GM03348 (cell line): ENCODE measurements at regions not wholly inside any gene's neighbourhood (a gene's known extent, or its start where the extent isn't known, plus 50 kb on each side); places are given as distances from the start of the nearest gene placed in this dataset.

ENCODE experiments used
- DNase-seq: peaks from one replicate; pipeline ENCODE4 v3.0.0; 2012; ENCODE audit warnings: low spot score

DNA sequence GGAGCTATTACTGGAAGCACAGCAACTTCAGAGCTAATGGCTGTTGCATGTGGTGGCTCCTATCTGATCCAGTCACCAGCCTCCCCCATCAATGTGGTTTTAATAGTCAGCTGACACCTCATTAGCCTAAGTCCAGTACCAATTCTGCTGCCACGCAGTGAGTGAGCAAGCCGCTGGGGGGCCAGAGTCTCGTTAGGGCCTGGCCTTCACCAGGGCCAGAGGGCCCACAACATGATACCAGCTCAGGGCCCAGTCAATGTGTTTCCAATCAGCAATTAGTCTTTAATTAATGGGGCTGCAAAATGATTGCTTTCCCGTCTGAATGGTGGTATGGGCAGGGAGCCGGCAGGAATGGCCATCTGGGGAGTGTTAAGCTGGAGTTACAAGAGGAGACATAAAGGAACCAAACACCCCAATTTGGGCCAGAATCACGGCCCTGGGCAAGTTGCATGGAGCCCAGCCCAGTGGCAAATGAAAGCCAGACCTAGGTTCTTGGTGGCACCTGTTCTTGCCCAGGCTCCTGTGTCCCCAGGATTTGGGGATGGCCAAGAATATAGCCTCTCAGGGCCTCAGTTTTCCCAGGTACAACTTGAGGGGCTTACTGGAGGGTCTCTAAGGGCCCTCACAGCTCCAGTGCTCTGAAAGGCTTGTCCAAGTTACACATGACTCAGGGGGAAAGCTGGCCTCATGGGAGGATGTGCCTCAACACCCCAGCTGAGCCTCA, 119.2 kb downstream of the EFNB1 start:
- no peak for DNase-seq

DNA sequence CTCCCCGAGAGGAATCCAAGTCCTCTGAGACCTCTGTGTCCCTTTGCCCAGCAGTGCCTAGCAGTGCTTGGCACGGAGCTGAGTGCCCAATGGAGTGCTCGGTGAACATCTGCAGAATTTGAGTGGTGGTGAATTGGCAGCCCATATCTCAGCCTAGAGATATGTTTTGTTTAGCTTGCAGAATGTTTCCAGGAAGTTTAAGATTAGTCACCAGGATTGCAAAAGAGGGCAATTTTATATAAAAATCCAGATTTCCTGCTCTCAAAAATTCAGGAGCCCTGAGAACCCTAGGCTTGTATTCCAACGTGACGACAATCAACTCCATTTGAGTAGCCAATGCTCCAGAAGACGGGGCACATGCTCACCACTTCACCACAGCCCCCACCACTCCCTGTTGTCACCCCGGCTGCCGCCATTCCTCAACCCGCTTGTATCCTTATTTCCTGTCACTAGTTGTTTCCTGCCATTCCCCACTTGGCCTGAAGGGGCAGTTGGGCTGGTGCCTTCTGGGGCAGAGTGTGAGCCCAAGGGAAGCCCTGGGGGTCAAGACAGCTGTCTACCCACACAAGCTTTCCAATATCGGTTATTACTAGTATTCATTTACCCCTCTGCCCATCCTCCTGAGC, 116.9 kb downstream of the EFNB1 start:
- no peak for DNase-seq

GRCh38 chrX:68945081-68945602, 116.3 kb downstream of the EFNB1 start:
- no peak for DNase-seq

DNA sequence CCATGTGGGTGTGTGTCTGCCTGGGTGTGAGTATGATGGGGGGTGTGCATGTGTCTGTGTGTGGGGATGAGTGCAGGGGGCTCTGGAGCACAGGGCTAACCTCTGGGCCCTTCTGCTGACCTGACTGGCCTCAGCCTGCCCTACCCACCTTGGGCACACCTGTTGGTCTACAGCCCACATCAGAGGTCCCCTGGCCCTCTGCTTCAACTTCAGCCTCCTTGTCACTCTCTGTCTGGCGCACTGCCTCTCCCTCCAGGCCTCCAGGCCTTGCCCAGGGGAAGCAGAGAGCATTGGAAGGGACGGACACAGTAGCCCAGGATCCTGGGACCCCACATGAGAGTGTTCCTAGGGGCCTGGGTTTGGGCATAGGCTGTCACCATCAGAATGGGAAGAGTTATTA, 115.4 kb downstream of the EFNB1 start:
- no peak for DNase-seq

DNA sequence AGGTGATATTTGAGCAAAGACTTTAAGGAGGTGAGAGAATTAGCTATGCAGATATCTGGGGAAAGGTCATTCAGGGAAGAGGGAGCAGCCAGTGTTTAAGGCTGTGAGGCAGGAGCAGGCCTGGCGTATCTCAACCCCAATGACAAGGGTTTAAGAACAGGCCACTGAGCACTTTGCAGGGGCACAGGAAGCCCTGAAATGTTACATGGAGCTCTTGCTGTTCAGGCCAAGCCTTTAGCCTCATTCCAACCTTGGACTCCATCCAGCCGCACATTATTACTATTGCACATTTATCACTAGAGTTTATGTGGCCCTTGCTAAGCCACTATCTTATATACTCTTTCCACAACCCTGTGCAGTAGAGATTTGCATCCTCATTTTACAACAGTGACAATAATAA, 114.0 kb downstream of the EFNB1 start:
- DNase-seq, result no peak

- DNase-seq, result no peak
Measured at GRCh38 chrX:68942104-68942503, 113.3 kb downstream of the EFNB1 start.

GRCh38 chrX:68941385-68941952, 112.6 kb downstream of the EFNB1 start:
- no peak for DNase-seq

DNA sequence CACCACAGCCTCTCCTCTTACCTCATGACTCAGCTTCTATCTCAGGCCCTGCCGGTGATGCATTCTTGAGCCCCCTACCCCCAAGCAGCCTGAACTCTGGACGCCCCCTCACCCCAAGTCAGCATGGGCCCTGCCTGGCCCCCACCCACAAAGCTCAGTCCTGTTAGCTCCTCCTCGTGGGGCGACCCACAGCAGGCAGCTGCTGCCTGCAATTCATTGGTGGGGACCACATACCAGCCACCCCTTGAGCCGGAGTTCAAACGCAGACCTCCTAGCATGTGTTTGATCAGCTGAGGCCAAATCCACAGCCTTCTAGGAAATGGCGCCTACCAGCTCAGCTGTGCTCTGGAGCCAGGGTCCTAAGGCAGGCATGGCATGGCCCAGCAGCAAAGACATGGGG, 111.8 kb downstream of the EFNB1 start:
- DNase-seq, result no peak

DNA sequence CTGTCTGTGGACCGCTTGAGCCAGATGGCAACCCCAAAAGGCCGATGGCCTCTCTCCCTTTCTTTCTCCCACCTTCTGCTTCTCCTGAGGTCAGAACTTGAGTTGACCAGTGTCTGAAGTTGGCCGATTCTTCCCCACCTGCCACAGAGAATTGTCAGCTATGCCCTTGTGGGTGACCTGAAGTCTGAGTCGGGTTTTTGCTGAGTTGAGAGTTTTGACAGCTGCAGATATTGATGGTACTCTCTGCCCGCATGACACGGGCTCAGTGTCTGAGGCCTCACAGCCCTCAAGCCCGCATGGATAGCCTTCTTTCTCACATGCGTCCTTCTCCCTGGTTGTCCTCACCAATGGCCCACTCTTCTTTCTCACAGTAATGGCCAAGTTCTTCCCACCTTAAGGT, 111.0 kb downstream of the EFNB1 start:
- DNase-seq, result no peak

DNA sequence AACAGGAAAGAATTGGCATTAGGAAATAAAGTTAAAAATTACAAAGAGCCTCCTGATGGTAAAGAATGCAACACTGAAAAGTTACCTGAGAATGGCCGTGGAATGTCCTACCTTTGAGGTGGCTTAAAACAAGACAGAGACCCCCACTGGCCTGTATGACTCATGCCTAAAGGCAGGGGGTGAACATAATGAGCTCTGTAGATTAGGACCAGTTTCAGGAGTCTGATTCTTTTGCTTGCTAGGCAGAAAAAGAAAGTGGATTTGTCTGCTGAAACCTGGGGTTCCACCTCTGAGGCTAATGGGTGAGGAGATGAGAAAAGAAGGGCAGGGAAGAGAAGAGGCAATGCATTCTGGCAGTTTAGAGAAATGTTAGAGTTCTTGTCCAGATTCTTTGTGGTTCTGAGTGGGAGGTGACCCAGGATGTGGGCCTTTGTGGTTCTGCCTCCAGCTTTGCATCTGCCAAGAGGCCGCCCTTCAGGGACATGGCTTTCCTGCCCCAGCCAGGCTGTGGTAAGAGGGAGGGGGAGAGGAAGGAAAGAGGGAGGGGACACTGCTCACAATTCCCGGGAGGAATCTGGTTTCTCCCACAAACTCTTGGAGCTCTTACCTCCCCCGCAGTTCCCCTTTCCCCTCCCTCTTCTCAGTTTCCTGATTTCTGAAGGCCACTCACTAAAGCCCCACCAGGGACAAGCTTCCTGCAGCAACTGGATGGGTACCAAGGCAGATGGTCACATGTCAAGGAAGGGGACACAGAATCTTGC, 109.6 kb downstream of the EFNB1 start:
- peak; percentile 58 for DNase-seq

- no peak for DNase-seq
Measured at GRCh38 chrX:68937581-68937980, 108.8 kb downstream of the EFNB1 start.

- DNase-seq, result peak; percentile 78
Measured at GRCh38 chrX:68936608-68937007, 107.8 kb downstream of the EFNB1 start.

DNA sequence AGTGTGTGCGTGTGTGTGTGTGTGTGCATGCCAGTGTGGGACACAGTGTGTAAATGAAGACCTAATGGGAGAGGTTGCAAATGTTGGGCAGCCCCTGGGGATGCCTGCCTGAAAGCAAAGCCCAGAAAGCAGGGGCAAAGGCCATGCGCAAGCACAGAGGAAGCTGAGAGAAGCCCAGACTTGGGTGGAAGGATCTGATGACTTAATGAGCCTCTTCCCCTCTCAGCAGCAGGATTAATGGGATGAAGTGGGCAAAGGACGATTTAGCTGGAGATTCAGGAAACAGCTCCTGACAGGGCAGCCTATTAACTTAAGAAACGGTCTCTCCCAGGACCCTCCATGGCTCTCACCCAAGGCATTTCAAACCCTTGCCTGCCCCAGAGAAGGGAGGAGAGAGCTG, 107.3 kb downstream of the EFNB1 start:
- no peak for DNase-seq

DNA sequence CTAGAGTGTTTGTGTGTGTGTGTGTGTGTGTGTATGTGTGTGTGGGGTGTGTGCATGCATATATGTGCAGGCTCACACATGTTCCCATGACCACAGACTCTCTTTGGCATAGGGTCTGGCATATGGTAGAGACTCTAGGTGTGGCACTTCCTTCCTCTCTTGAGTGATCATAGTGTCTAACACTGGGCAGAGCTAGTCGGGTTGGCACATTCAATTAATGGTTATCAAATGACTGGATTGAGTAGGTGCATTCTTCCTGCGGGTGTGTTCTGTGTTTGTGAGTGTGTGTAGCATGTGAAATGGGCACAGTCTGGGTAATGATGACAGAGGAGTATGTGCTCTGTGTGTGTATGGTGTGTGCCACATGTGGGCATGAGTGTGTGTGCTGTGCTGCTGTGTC, 106.5 kb downstream of the EFNB1 start:
- DNase-seq, result no peak

DNA sequence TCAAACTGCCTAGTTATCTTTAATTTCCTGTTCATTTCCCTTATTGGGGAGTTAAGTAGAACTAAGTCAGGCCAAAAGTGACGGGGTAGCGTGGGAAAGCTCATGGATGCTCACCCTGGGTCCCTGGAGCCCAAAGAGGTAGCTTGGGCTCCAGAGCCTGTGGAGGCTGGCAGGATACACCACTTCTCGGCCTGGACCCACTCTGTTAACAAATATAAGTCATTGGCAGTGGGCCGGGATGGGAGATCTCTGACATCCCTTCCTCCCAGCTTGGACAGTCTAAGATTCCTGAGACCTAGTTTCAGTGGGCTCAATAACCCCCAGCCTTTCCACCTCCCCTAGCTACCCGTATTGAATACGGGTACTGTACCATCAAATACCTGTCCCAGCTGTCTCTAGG, 106.1 kb downstream of the EFNB1 start:
- DNase-seq, result no peak

DNA sequence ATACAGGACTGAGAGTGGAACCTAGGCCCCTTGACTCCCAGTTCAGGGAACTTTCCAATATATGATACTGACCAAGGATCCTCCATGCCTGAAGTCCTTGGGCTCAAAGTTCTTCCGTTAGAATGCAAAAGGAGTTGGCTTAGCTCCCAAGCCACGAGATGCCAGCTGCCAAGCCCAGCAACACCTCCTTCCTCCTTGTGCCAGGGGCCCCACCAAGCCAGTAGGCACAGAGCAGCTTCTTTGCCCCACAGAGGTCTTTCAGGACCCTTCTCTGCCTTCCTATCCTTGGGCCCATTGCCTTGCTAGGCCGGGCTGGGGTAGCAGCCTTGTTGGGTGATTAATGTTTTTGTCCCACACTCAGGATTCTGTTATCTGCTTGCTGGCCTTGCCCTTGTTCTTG, 105.6 kb downstream of the EFNB1 start:
- no peak for DNase-seq

- DNase-seq, result peak; percentile 13
Measured at GRCh38 chrX:68932611-68933010, 103.8 kb downstream of the EFNB1 start.

GRCh38 chrX:68931345-68931744, 102.5 kb downstream of the EFNB1 start:
- DNase-seq, result no peak

- no peak for DNase-seq
Measured at GRCh38 chrX:68930542-68931317, 101.9 kb downstream of the EFNB1 start.

- DNase-seq, result peak; percentile 60
Measured at GRCh38 chrX:68929332-68930150, 100.7 kb downstream of the EFNB1 start.

DNA sequence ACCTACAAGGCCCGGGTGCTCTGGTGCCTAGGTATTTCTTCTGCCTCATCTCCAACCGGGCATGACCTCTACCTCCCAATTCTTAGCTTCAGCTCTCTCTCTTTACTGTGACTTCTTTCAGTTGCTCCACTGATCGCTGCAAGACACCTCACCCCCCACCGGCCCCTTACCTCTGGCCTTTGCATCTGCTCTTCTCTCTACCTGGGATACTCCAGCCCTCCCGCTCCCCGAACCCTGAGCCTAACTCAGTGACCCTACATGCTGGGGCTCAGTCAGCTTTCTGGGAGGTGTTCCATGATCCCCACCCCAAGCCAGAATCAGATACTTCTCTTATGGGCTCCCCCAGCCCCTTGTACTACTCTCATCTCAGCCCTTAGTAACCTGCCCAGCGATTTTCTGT, 99.6 kb downstream of the EFNB1 start:
- no peak for DNase-seq
